Loucy (cell line): ENCODE measurements at regions not wholly inside any gene's neighbourhood (a gene's known extent, or its start where the extent isn't known, plus 50 kb on each side); places are given as distances from the start of the nearest gene placed in this dataset.

ENCODE experiments used
- H2AFZ ChIP-seq: fragments of 200-600 bp; sonication (generic); 2 replicates; pipeline ENCODE4 v1.6.0; 2016; ENCODE audit warnings: antibody characterized with exemption, mild to moderate bottlenecking, low read length, moderate library complexity
- H3F3A ChIP-seq: fragments of 200-600 bp; 2 replicates; pipeline ENCODE4 v1.6.0; 2016; ENCODE audit warnings: antibody characterized with exemption, low read depth, mild to moderate bottlenecking
- H3K27me3 ChIP-seq: fragments of 200-600 bp; sonication (generic); 2 replicates; pipeline ENCODE4 v1.6.1; 2014; ENCODE audit warnings: low read length, mild to moderate bottlenecking; ENCODE audit not compliant: insufficient read depth, poor library complexity, severe bottlenecking
- H3K36me3 ChIP-seq: fragments of 200-600 bp; sonication (generic); 2 replicates; pipeline ENCODE4 v1.6.1; 2016; ENCODE audit warnings: low read length; ENCODE audit not compliant: insufficient read depth
- H3K4me1 ChIP-seq: fragments of 200-600 bp; sonication (generic); 2 replicates; pipeline ENCODE4 v1.5.1; 2014; ENCODE audit warnings: low read length, mild to moderate bottlenecking; ENCODE audit not compliant: insufficient read depth, poor library complexity, severe bottlenecking
- H3K4me2 ChIP-seq: fragments of 200-600 bp; sonication (generic); 2 replicates; pipeline ENCODE4 v1.6.0; 2014; ENCODE audit warnings: antibody characterized with exemption, low read length, low read depth, mild to moderate bottlenecking; ENCODE audit not compliant: poor library complexity, severe bottlenecking
- H3K4me3 ChIP-seq: fragments of 200-600 bp; sonication (generic); 2 replicates; pipeline ENCODE4 v1.5.1; 2014; ENCODE audit warnings: low read length, mild to moderate bottlenecking, mixed read lengths; ENCODE audit not compliant: poor library complexity, severe bottlenecking
- H3K79me2 ChIP-seq: fragments of 200-600 bp; sonication (generic); 2 replicates; pipeline ENCODE4 v1.6.1; 2014; ENCODE audit warnings: low read length; ENCODE audit not compliant: insufficient read depth
- H3K9ac ChIP-seq: fragments of 200-600 bp; sonication (generic); 2 replicates; pipeline ENCODE4 v1.6.0; 2014; ENCODE audit warnings: mild to moderate bottlenecking, low read depth, low read length, moderate library complexity; ENCODE audit not compliant: poor library complexity, severe bottlenecking
- H3K9me2 ChIP-seq: fragments of 200-600 bp; sonication (generic); replicated peaks from 2 replicates; pipeline ENCODE4 v1.6.1; 2016; ENCODE audit warnings: low read depth, low read length, mixed read lengths
- H3K9me3 ChIP-seq: fragments of 200-600 bp; sonication (generic); 2 replicates; pipeline ENCODE4 v1.6.1; 2014; ENCODE audit warnings: mild to moderate bottlenecking, antibody characterized with exemption, low read length, low read depth; ENCODE audit not compliant: insufficient read depth
- H4K20me1 ChIP-seq: fragments of 200-600 bp; sonication (generic); 2 replicates; pipeline ENCODE4 v1.6.0; 2014; ENCODE audit warnings: antibody characterized with exemption, low read length, mild to moderate bottlenecking; ENCODE audit not compliant: insufficient read depth, poor library complexity, severe bottlenecking
- EZH2phosphoT487 ChIP-seq: fragments of 200-600 bp; IDR thresholded peaks from 2 replicates; pipeline ENCODE4 v1.6.1; 2018; ENCODE audit warnings: antibody characterized with exemption, mild to moderate bottlenecking, moderate library complexity, borderline replicate concordance
- TF ChIP-seq, protein P1 (sequence below): fragments of 200-600 bp; sonication (generic); conservative IDR thresholded peaks from 2 replicates; pipeline ENCODE4 v1.5.1; 2014; ENCODE audit warnings: mild to moderate bottlenecking, antibody characterized with exemption, low read length

GRCh38 chr5:159837860-159838259 is 78.4 kb upstream of the ADRA1B start:
- Histone ChIP-seq H4K20me1 (no peaks in the 10 kb centered on the region), H3K36me3 (no peaks in the 10 kb centered on the region), H3K4me2 (no peak overlapping the region), H3K4me3 (no peak overlapping the region), H3K27me3 (no peaks in the 10 kb centered on the region), H3K4me1 (no peaks in the 10 kb centered on the region), H2AFZ (no peak overlapping the region), H3K9me3 (no peaks in the 10 kb centered on the region), H3K79me2 (no peaks in the 10 kb centered on the region), H3F3A (no peaks in the 10 kb centered on the region), H3K9me2 (no peaks in the 10 kb centered on the region), H3K9ac (no peak overlapping the region)
- TF ChIP-seq, protein P1, sequence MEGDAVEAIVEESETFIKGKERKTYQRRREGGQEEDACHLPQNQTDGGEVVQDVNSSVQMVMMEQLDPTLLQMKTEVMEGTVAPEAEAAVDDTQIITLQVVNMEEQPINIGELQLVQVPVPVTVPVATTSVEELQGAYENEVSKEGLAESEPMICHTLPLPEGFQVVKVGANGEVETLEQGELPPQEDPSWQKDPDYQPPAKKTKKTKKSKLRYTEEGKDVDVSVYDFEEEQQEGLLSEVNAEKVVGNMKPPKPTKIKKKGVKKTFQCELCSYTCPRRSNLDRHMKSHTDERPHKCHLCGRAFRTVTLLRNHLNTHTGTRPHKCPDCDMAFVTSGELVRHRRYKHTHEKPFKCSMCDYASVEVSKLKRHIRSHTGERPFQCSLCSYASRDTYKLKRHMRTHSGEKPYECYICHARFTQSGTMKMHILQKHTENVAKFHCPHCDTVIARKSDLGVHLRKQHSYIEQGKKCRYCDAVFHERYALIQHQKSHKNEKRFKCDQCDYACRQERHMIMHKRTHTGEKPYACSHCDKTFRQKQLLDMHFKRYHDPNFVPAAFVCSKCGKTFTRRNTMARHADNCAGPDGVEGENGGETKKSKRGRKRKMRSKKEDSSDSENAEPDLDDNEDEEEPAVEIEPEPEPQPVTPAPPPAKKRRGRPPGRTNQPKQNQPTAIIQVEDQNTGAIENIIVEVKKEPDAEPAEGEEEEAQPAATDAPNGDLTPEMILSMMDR: no peak
- no peak for TF ChIP-seq EZH2phosphoT487

GRCh38 chr5:159838551-159839222 is 77.6 kb upstream of the ADRA1B start:
- no peaks in the 10 kb centered on the region for H3K9me2 ChIP-seq
- no peak overlapping the region for H3K9ac ChIP-seq
- no peaks in the 10 kb centered on the region for H3K9me3 ChIP-seq
- TF ChIP-seq, protein P1: no peak
- TF ChIP-seq EZH2phosphoT487: no peak
- no peak overlapping the region for H3K4me3 ChIP-seq
- no peaks in the 10 kb centered on the region for H3K4me1 ChIP-seq
- no peaks in the 10 kb centered on the region for H3K36me3 ChIP-seq
- no peak overlapping the region for H3K4me2 ChIP-seq
- H3K79me2 ChIP-seq: no peaks in the 10 kb centered on the region
- no peaks in the 10 kb centered on the region for H3K27me3 ChIP-seq
- H2AFZ ChIP-seq: no peak overlapping the region
- H4K20me1 ChIP-seq: no peaks in the 10 kb centered on the region
- H3F3A ChIP-seq: no peaks in the 10 kb centered on the region

DNA sequence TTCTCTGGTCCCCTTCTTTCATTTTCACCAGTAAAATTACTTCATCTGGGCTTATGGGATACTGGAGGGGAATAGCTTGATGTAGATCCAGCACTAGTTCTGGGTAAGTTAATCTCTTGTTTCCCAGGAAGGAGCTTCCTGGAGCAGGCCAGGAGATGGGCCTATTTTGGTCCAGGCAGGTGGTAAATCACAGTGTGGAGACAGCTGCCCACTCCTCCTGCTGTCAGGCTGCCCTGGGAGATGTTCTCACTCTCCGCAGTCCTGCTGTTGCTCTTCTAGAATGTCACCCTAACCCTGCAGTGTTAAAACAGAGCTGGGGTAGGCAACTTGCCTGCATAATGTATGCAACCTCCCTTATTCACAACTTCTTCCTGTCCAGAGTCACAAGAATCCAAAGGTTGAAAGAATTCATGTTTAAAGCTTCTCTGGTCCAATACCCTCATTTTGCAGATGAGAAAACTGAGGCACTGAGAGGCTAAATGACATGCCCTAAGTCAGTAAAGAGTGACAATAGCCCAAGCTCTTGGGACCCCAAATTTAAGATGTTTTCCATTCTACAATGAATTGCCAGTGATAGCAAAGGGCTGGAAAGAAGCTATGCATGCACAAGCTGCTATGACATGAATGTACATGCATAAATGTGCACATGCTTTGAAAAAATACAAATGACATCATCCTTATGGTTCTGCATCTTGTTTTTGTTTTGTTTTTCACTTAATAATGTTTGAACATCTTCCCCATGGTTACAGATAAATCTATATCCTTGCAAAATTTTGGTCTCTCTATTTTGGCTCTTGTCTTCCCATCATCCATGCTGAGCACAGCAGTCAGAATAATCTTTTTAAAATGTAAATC is 71.8 kb upstream of the ADRA1B start:
- H3K4me1 ChIP-seq: no peaks in the 10 kb centered on the region
- H4K20me1 ChIP-seq: no peaks in the 10 kb centered on the region
- no peak overlapping the region for H3K4me2 ChIP-seq
- TF ChIP-seq, protein P1: no peak
- TF ChIP-seq EZH2phosphoT487: no peak
- H3K27me3 ChIP-seq: no peaks in the 10 kb centered on the region
- no peak overlapping the region for H2AFZ ChIP-seq
- H3F3A ChIP-seq: no peaks in the 10 kb centered on the region
- no peak overlapping the region for H3K9ac ChIP-seq
- no peak overlapping the region for H3K4me3 ChIP-seq
- H3K36me3 ChIP-seq: no peaks in the 10 kb centered on the region
- H3K9me3 ChIP-seq: no peaks in the 10 kb centered on the region
- no peaks in the 10 kb centered on the region for H3K79me2 ChIP-seq
- H3K9me2 ChIP-seq: no peaks in the 10 kb centered on the region
